H9 (cell line): ENCODE measurements at regions not wholly inside any gene's neighbourhood (a gene's known extent, or its start where the extent isn't known, plus 50 kb on each side); places are given as distances from the start of the nearest gene placed in this dataset.

ENCODE experiments used
- DNase-seq: peaks from one replicate; pipeline ENCODE4 v3.0.0-alpha.2; 2017
- H2AFZ ChIP-seq: one replicate; pipeline ENCODE4 v1.6.1; 2013; ENCODE audit warnings: mild to moderate bottlenecking, low read length, control low read depth, moderate library complexity
- H2AK5ac ChIP-seq: 2 replicates; pipeline ENCODE4 v1.6.1; 2013; ENCODE audit warnings: low read length, control low read depth, mixed read lengths; ENCODE audit not compliant: insufficient read length
- H2BK120ac ChIP-seq: one replicate; pipeline ENCODE4 v1.6.1; 2013; ENCODE audit warnings: low read depth, mild to moderate bottlenecking, low read length, control low read depth, inconsistent platforms; ENCODE audit not compliant: poor library complexity, severe bottlenecking
- H2BK12ac ChIP-seq: 2 replicates; pipeline ENCODE4 v1.6.1; 2013; ENCODE audit warnings: low read length, control low read depth, mixed read lengths, low read depth; ENCODE audit not compliant: insufficient read length
- H2BK15ac ChIP-seq: 2 replicates; pipeline ENCODE4 v1.6.1; 2013; ENCODE audit warnings: low read depth, low read length, control low read depth
- H2BK20ac ChIP-seq: one replicate; pipeline ENCODE4 v1.6.1; 2013; ENCODE audit warnings: low read depth, mild to moderate bottlenecking, low read length, control low read depth, inconsistent platforms; ENCODE audit not compliant: poor library complexity, severe bottlenecking
- H2BK5ac ChIP-seq: 2 replicates; pipeline ENCODE4 v1.6.1; 2013; ENCODE audit warnings: low read length, control low read depth, mixed read lengths; ENCODE audit not compliant: insufficient read length
- H3K14ac ChIP-seq: 2 replicates; pipeline ENCODE4 v1.6.1; 2013; ENCODE audit warnings: low read length, control low read depth; ENCODE audit not compliant: insufficient read depth
- H3K18ac ChIP-seq: 2 replicates; pipeline ENCODE4 v1.6.1; 2013; ENCODE audit warnings: low read depth, mild to moderate bottlenecking, mixed read lengths, low read length, control low read depth; ENCODE audit not compliant: insufficient read length
- H3K23ac ChIP-seq: 2 replicates; pipeline ENCODE4 v1.6.1; 2013; ENCODE audit warnings: low read length, control low read depth, mixed read lengths, low read depth; ENCODE audit not compliant: insufficient read length
- H3K23me2 ChIP-seq: 2 replicates; pipeline ENCODE4 v1.6.1; 2013; ENCODE audit warnings: low read depth, mild to moderate bottlenecking, mixed read lengths, low read length, control low read depth; ENCODE audit not compliant: insufficient read length, poor library complexity, severe bottlenecking
- H3K27ac ChIP-seq: 2 replicates; pipeline ENCODE4 v1.5.1; 2013; ENCODE audit warnings: low read length, control low read depth, mixed read lengths, low read depth; ENCODE audit not compliant: insufficient read length
- H3K27me3 ChIP-seq: 2 replicates; pipeline ENCODE4 v1.6.1; 2013; ENCODE audit warnings: low read length, control low read depth, inconsistent platforms; ENCODE audit not compliant: insufficient read depth
- H3K4ac ChIP-seq: 2 replicates; pipeline ENCODE4 v1.6.1; 2013; ENCODE audit warnings: low read depth, mild to moderate bottlenecking, control low read depth, inconsistent platforms, low read length, moderate library complexity
- H3K4me1 ChIP-seq: 2 replicates; pipeline ENCODE4 v1.6.1; 2013; ENCODE audit warnings: low read length, control low read depth, inconsistent platforms; ENCODE audit not compliant: insufficient read depth
- H3K4me2 ChIP-seq: 2 replicates; pipeline ENCODE4 v1.6.1; 2013; ENCODE audit warnings: low read length, control low read depth, mixed read lengths; ENCODE audit not compliant: insufficient read length, insufficient read depth
- H3K56ac ChIP-seq: 2 replicates; pipeline ENCODE4 v1.6.1; 2013; ENCODE audit warnings: low read depth, mild to moderate bottlenecking, mixed read lengths, low read length, control low read depth; ENCODE audit not compliant: insufficient read length
- H3K79me1 ChIP-seq: 2 replicates; pipeline ENCODE4 v1.6.1; 2013; ENCODE audit warnings: low read depth, mild to moderate bottlenecking, moderate library complexity, low read length, control low read depth, inconsistent platforms; ENCODE audit not compliant: insufficient read depth, poor library complexity, severe bottlenecking
- H3K79me2 ChIP-seq: 2 replicates; pipeline ENCODE4 v1.6.1; 2013; ENCODE audit warnings: low read length, control low read depth, inconsistent platforms; ENCODE audit not compliant: insufficient read depth
- H3K9ac ChIP-seq: 2 replicates; pipeline ENCODE4 v1.6.1; 2013; ENCODE audit warnings: low read length, control low read depth, mixed read lengths; ENCODE audit not compliant: insufficient read length; ENCODE audit errors: extremely low read depth
- H3K9me3 ChIP-seq: one replicate; pipeline ENCODE4 v1.6.1; 2013; ENCODE audit warnings: low read depth, low read length, inconsistent platforms; ENCODE audit not compliant: control insufficient read depth
- H3T11ph ChIP-seq: one replicate; pipeline ENCODE4 v1.6.1; 2013; ENCODE audit warnings: mild to moderate bottlenecking, low read length, control low read depth, inconsistent platforms
- H4K20me1 ChIP-seq: one replicate; pipeline ENCODE4 v1.6.1; 2013; ENCODE audit not compliant: control insufficient read depth, insufficient read length, insufficient read depth
- H4K5ac ChIP-seq: 2 replicates; pipeline ENCODE4 v1.6.1; 2013; ENCODE audit warnings: low read depth, mild to moderate bottlenecking, mixed read lengths, low read length, control low read depth; ENCODE audit not compliant: insufficient read length
- H4K8ac ChIP-seq: replicated peaks from 2 replicates; pipeline ENCODE4 v1.6.1; 2013; ENCODE audit warnings: low read length, control low read depth, mixed read lengths, low read depth; ENCODE audit not compliant: insufficient read length
- H4K91ac ChIP-seq: 2 replicates; pipeline ENCODE4 v1.6.1; 2013; ENCODE audit warnings: low read depth, mild to moderate bottlenecking, moderate library complexity, mixed read lengths, low read length, control low read depth; ENCODE audit not compliant: insufficient read length
- H3K27ac Mint-ChIP-seq, 3 experiments: 2 replicates in 2 of 3; 3 replicates in 1 of 3; pipeline ENCODE4 v1.8.0; 2020 to 2021; ENCODE audit warnings: mixed read lengths in 3 of 3, mild to moderate bottlenecking in 1 of 3, moderate library complexity in 1 of 3
- H3K27me3 Mint-ChIP-seq: 2 replicates; pipeline ENCODE4 v1.8.0; 2021; ENCODE audit warnings: low read depth, mild to moderate bottlenecking, moderate library complexity, mixed read lengths
- H3K36me3 Mint-ChIP-seq, 3 experiments: 2 replicates in 2 of 3; 3 replicates in 1 of 3; pipeline ENCODE4 v1.8.0; 2020 to 2021; ENCODE audit warnings: low read depth in 3 of 3, mixed read lengths in 3 of 3; ENCODE audit not compliant: insufficient read depth in 1 of 3
- H3K4me1 Mint-ChIP-seq, 2 experiments: 2 replicates each; pipeline ENCODE4 v1.8.0; 2020; ENCODE audit warnings: mixed read lengths in 2 of 2
- H3K4me3 Mint-ChIP-seq, 2 experiments: 2 replicates in 1 of 2; 3 replicates in 1 of 2; pipeline ENCODE4 v1.8.0; 2020 to 2021; ENCODE audit warnings: mild to moderate bottlenecking in 2 of 2, mixed read lengths in 2 of 2, moderate library complexity in 1 of 2
- H3K9me3 Mint-ChIP-seq, 2 experiments: 2 replicates in 1 of 2; 3 replicates in 1 of 2; pipeline ENCODE4 v1.8.0; 2020; ENCODE audit warnings: mild to moderate bottlenecking in 2 of 2, mixed read lengths in 2 of 2, moderate library complexity in 1 of 2
- WGBS: extraction: QIAGEN DNeasy Blood & Tissue Kit; methylation state at CpG from one replicate; pipeline ENCODE4 v1.1.7; 2013; ENCODE audit warnings: missing lambda C conversion rate, low lambda C conversion rate, mixed read lengths; ENCODE audit not compliant: insufficient read length; ENCODE audit errors: extremely low coverage; 5-methylcytosine and 5-hydroxymethylcytosine counted together
- TF ChIP-seq, protein P1 (sequence below): fragments of 200-600 bp; sonication (generic); conservative IDR thresholded peaks from 3 replicates; pipeline ENCODE4 v1.8.0; 2021; ENCODE audit warnings: antibody characterized with exemption, mild to moderate bottlenecking

DNA sequence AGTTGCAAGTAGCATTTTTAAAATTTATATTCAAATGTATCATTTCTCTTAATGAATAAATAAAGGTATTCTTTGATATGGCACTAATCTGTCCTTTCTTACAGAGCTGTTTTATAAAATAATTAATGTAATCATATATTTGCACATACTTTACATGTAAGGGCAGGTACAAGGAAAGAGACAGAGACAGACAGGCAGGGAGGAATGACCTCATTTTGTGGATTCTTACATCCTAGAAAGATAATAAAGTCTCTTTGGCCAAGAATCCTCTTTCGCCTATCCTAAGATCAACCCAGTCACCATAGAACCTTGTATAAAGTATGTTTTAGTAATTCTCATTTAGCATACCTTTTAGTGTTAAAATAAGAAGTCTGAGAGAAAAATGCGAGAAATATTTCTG lies 98.5 kb upstream of the CTSO start:
- H3K14ac ChIP-seq = no peak overlapping the region
- H2AK5ac ChIP-seq = no peak overlapping the region
- no peaks in the 10 kb centered on the region for H3K79me2 ChIP-seq
- H3K79me1 ChIP-seq = no peaks in the 10 kb centered on the region
- no peak overlapping the region for H3K4me2 ChIP-seq
- no peaks in the 10 kb centered on the region for H3K4me1 Mint-ChIP-seq
- no peak overlapping the region for H4K91ac ChIP-seq
- H3K36me3 Mint-ChIP-seq = no peaks in the 10 kb centered on the region
- H3K9me3 Mint-ChIP-seq = no peaks in the 10 kb centered on the region
- H3K9me3 ChIP-seq = no peaks in the 10 kb centered on the region
- no peak overlapping the region for H3K56ac ChIP-seq
- H3K27ac Mint-ChIP-seq = no peak overlapping the region
- no peak overlapping the region for H3K4ac ChIP-seq
- H3K23me2 ChIP-seq = no peaks in the 10 kb centered on the region
- H3K27ac ChIP-seq = no peak overlapping the region
- TF ChIP-seq, protein P1, sequence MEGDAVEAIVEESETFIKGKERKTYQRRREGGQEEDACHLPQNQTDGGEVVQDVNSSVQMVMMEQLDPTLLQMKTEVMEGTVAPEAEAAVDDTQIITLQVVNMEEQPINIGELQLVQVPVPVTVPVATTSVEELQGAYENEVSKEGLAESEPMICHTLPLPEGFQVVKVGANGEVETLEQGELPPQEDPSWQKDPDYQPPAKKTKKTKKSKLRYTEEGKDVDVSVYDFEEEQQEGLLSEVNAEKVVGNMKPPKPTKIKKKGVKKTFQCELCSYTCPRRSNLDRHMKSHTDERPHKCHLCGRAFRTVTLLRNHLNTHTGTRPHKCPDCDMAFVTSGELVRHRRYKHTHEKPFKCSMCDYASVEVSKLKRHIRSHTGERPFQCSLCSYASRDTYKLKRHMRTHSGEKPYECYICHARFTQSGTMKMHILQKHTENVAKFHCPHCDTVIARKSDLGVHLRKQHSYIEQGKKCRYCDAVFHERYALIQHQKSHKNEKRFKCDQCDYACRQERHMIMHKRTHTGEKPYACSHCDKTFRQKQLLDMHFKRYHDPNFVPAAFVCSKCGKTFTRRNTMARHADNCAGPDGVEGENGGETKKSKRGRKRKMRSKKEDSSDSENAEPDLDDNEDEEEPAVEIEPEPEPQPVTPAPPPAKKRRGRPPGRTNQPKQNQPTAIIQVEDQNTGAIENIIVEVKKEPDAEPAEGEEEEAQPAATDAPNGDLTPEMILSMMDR = no peak
- no peak overlapping the region for H2BK15ac ChIP-seq
- H2BK120ac ChIP-seq = no peak overlapping the region
- no peak overlapping the region for H3K4me3 Mint-ChIP-seq
- H3K27me3 ChIP-seq = no peaks in the 10 kb centered on the region
- H2BK20ac ChIP-seq = no peak overlapping the region
- H4K8ac ChIP-seq = no peak overlapping the region
- H4K5ac ChIP-seq = no peak overlapping the region
- H2AFZ ChIP-seq = no peak overlapping the region
- H3K4me1 ChIP-seq = no peaks in the 10 kb centered on the region
- no peak overlapping the region for H3T11ph ChIP-seq
- H4K20me1 ChIP-seq = no peaks in the 10 kb centered on the region
- H2BK12ac ChIP-seq = no peak overlapping the region
- H3K9ac ChIP-seq = no peak overlapping the region
- no peaks in the 10 kb centered on the region for H3K27me3 Mint-ChIP-seq
- H3K18ac ChIP-seq = no peak overlapping the region
- no CpG with 5 or more reads among the region's 2 CpGs for WGBS
- no peak overlapping the region for H2BK5ac ChIP-seq
- DNase-seq = no peak
- no peak overlapping the region for H3K23ac ChIP-seq
